ENCODE measurements at regions not wholly inside any gene's neighbourhood (a gene's known extent, or its start where the extent isn't known, plus 50 kb on each side); places are given as distances from the start of the nearest gene placed in this dataset.
"Not testable (repeated sequence)": the region's sequence is repeated elsewhere in the genome, so short reads cannot be mapped to it uniquely, and the experiment has no call there.

- POLR2A ChIA-PET: no interaction called here
- DNase-seq (ENCODE audit: low read depth, low spot score): no peak
- no peak for TF ChIP-seq CTCF (IDR thresholded peaks at IDR 0.05; ENCODE audit: insufficient read depth, low read length, missing control alignments)
- H3K4me3 ChIP-seq (ENCODE audit: low read depth, low read length): no peak overlapping the region
- CTCF ChIA-PET: no interaction called here
These were observed 162.5 kb downstream of the RAD51AP2 start for GRCh38 chr2:17355608-17356329.

GRCh38 chr2:17353263-17353662 lies 165.0 kb downstream of the RAD51AP2 start:
- CTCF ChIA-PET: no interaction called here
- no peak for DNase-seq (ENCODE audit: low read depth, low spot score)
- H3K4me3 ChIP-seq (ENCODE audit: low read depth, low read length): no peak overlapping the region
- POLR2A ChIA-PET: no interaction called here
- TF ChIP-seq CTCF (IDR thresholded peaks at IDR 0.05; ENCODE audit: insufficient read depth, low read length, missing control alignments): no peak

- CTCF ChIA-PET; DNase-seq (ENCODE audit: low read depth, low spot score); POLR2A ChIA-PET: not testable (repeated sequence)
These were observed 175.5 kb downstream of the RAD51AP2 start for GRCh38 chr2:17342692-17343091.

GRCh38 chr2:17337507-17337906 lies 180.7 kb downstream of the RAD51AP2 start:
- no peak for DNase-seq (ENCODE audit: low read depth, low spot score)
- ChIA-PET POLR2A (no interaction called here), CTCF (no interaction called here)
- no peak for TF ChIP-seq CTCF (IDR thresholded peaks at IDR 0.05; ENCODE audit: insufficient read depth, low read length, missing control alignments)
- no peak overlapping the region for H3K4me3 ChIP-seq (ENCODE audit: low read depth, low read length)

More at GRCh38 chr2:17342692-17343091, 175.5 kb downstream of the RAD51AP2 start:
- not testable (repeated sequence) for H3K4me3 ChIP-seq (ENCODE audit: low read depth, low read length)

GRCh38 chr2:17336458-17336857 lies 181.8 kb downstream of the RAD51AP2 start:
- DNase-seq (ENCODE audit: low read depth, low spot score): no peak
- TF ChIP-seq CTCF (IDR thresholded peaks at IDR 0.05; ENCODE audit: insufficient read depth, low read length, missing control alignments): no peak
- H3K4me3 ChIP-seq (ENCODE audit: low read depth, low read length): no peak overlapping the region
- ChIA-PET CTCF (no interaction called here), POLR2A (interaction anchor here (0.6 kb wide), 1 partner anchor 342 kb away, joined by 3 read pairs; no protein-coding TSS in a partner anchor)

GRCh38 chr2:17334300-17334699 lies 183.9 kb downstream of the RAD51AP2 start:
- no peak for DNase-seq (ENCODE audit: low read depth, low spot score)
- POLR2A ChIA-PET: no interaction called here
- no peak for TF ChIP-seq CTCF (IDR thresholded peaks at IDR 0.05; ENCODE audit: insufficient read depth, low read length, missing control alignments)
- H3K4me3 ChIP-seq (ENCODE audit: low read depth, low read length): no peak overlapping the region
- CTCF ChIA-PET: interaction anchor here (1.3 kb wide), 1 partner anchor 337 kb away, joined by 3 read pairs; no protein-coding TSS in a partner anchor

- no peak overlapping the region for H3K4me3 ChIP-seq (ENCODE audit: low read depth, low read length)
- no peak for DNase-seq (ENCODE audit: low read depth, low spot score)
- ChIA-PET CTCF (no interaction called here), POLR2A (no interaction called here)
- no peak for TF ChIP-seq CTCF (IDR thresholded peaks at IDR 0.05; ENCODE audit: insufficient read depth, low read length, missing control alignments)
These were observed 186.6 kb downstream of the RAD51AP2 start for GRCh38 chr2:17331636-17332035.

Data from AG04449 (cell line).